ENCODE measurements at regions not wholly inside any gene's neighbourhood (a gene's known extent, or its start where the extent isn't known, plus 50 kb on each side); places are given as distances from the start of the nearest gene placed in this dataset.
"Not testable (repeated sequence)": the region's sequence is repeated elsewhere in the genome, so short reads cannot be mapped to it uniquely, and the experiment has no call there.

DNA sequence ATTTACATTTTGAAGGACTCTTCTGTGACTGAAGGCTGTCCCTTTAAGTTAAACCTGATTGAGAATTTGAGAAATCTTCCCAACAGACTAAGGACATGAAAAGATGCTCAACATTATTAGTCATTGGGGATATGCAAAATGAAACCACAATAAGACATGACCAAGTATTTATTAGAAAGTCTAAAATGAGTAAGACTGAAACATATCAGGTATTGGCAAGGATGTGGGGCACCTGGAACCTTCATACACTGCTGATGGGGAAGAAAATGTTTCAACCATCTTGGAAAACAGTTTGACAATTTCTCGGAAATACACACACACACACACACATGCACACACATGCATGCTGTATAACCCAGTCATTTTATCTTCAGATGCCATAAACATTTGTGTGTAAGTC is 132.1 kb upstream of the CDK6 start:
- no peak for DNase-seq

GRCh38 chr7:92967238-92967637 is 130.9 kb upstream of the CDK6 start:
- DNase-seq = no peak

DNA sequence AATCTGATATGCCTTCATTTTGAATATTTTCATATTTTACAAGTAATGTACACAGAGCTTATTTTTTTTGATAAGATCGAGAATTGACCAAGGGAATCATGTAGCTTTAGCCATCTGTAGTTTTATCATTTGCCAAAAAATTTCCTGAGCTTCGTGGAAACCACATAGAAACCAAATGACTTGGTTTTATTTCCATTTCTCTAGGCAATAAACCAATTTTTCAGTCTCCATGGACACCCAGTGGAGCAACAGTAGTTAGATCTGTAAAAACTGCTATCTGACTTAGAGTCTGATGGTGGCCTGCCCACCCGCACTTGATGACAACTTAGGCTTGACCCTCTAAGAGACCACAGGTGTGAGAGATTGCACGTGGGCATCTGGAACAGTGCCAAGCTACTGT is 127.8 kb upstream of the CDK6 start:
- no peak for DNase-seq

- DNase-seq = no peak
These were observed 127.2 kb upstream of the CDK6 start for GRCh38 chr7:92963566-92963965.

DNA sequence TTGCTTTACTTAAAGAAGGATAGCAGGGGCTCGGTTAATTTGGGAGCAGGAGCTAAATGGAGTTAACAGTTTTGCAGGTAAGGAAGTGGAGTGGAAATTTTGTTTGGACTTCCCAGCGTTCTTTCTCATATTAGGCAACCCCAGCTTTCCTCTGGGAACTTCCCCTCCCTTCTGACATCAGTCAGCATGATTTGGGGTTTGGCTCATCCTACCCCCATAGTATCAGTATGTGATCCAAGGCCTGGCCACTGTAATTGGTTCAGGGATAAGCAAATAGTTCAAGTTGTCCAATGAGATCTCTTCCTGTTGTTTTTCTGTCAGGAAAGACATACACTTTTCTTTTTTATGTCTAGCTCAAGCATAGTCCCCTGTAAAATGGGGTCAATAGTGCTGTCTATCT is 125.6 kb upstream of the CDK6 start:
- DNase-seq = no peak

GRCh38 chr7:92956575-92956974 is 120.2 kb upstream of the CDK6 start:
- no peak for DNase-seq

DNA sequence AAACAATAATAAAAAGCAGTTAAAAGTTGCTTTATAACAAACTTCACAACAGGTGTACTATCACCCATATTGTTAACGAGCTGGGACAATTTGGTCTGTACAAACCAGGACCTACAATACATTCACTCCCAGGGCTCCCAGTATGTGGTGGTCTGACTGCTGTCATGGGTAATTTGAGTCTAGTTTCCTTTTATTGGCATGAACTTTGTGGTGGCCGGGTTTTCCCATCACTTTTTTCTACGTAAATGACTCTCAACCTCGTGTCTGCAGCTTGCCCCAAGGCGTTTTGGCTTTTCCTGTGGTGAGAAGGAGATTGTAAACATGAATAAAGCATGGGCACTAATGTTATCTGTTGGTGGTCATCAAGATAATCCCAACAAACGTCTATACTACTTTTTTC is 118.7 kb upstream of the CDK6 start:
- DNase-seq = no peak

- no peak for DNase-seq
These were observed 117.3 kb upstream of the CDK6 start for GRCh38 chr7:92953657-92954056.

DNA sequence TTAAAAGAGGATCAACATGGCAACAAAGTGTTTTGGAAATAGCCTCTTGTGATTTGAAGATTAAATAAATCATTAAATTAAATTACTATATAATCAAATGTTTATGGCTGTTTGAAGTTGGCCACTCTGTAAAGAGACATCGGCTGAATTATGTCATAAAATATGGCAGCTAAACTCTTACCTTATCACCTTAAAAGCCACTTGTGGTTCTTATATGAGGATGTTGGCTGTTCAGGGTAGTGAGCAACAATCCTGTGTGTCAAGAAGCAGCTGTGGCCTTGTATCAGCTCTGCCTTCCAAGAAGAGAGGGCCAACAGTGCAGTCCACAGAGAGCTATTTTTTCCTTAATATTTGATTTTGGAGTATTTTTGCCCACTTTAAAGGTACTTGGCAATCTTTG is 113.4 kb upstream of the CDK6 start:
- DNase-seq = no peak

DNA sequence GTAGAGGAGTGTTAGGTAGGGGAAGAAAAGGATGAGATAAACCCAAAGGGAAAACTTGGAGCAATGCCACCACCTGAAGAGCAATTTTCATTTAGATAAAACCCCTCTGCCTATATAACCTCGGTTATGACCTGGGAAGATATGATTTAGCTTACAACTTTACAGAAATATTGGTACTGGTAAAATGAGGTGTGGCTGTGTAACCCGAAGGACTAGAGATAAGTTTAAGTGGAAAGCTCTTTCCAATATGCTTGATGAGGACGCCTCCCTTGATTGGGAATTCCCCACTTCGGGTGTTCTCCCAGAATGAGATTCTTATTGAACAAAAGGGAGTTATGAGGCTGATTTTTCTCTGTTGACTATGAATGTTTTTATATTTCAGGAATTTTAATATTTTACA is 109.5 kb upstream of the CDK6 start:
- DNase-seq = no peak

DNA sequence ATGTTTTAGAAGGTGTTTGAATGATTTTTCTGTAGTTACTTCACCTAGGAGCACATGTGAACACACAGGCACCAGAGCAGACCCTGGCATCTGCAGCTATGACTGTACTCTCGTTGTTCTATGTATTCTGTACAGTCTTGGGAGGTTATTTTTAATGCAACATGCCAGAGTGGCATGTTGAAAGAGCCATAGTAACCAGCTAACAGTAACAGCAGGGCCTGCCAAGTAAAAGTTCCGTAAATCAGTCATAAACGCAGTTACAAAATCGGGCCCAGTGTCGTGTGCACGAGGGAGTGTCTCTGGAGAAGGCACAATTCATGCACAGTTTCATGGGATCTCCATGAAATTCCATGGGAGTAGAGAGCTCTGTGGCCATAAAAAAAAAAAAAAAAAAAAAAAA is 108.3 kb upstream of the CDK6 start:
- no peak for DNase-seq

- not testable (repeated sequence) for DNase-seq
These were observed 106.3 kb upstream of the CDK6 start for GRCh38 chr7:92942706-92943105.

DNA sequence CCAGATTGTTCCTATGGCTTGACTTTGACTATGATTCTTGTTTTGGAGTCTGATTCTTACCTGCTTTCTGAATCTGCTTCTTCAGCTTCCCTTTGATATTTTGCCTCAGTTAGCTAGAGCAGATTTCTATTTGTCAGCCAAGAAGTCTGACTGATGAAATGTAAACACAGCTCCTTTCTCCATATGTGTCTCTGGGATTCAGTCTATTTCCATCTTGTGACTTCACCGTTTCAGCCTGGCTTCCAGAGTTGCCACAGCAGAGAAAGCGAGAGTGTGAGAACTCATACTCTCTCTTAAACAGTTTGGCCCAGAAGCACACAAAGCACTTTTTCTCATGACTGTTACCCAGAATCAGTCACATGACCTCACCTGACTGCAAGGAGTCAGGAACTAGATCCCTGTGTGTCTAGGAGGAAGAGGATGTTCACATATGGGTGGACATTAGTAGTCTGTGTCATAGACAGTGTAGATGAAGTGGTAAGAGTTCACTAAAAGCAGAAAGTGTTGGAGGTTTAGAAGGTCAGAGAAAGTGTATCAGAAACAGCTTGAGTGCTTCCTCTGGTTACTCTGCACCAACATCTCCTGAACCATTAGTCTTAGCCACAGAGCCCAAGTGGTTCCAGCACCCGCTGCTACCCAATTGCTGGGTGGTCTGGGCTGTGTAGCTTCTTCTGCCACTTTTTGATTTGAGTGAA is 103.4 kb upstream of the CDK6 start:
- no peak for DNase-seq

- DNase-seq = no peak
These were observed 97.7 kb upstream of the CDK6 start for GRCh38 chr7:92934096-92934495.

DNA sequence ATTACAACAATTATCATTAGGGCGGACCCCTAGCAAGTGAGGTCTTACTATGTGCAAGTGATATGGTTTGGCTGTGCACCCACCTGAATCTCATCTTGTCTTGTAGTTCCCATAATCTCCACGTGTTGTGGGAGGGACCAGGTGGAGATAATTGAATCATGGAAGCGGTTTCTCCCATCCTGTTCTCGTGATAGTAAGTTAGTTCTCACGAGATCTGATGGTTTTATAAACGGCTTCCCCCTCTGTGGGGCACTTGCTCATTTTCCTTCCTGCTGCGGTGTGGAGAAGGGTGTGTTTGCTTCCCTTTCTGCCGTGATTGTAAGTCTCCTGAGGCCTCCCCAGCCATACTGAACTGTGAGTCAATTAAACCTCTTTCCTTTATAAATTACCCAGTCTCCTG is 96.1 kb upstream of the CDK6 start:
- no peak for DNase-seq

DNA sequence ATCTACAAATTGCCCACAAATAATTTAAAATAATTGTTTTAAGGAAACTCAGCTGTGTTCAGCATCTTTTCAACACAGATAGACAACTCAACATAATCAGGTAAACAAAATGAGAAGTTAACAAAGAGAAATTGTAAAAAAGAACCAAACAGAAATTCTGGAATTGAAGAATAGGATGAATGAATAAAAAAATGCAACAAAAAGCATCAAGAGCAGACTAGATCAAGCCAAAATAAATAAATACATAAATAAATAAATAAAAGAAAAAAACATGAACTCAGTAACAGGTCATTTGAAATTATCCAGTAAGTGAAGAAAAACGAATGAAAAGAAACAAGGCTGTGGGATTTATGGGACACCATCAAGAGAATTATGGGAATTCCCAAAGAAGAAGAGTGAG is 94.0 kb upstream of the CDK6 start:
- no peak for DNase-seq

DNA sequence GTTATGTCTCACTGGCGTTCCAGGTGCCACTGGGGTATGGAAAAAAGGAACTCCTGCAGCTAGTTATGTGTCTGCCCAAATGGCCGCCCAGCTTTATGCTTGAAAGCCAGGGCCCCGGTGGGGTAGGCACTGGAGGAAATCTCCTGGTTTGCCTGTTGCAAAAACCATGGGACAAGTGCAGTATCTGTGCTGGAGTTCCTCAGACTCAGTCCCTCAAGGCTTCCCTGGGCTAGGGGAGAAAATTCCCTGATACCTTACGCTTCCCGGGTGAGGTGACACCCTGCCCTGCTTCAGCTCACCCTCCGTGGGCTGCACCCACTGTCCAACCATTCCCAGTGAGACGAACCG is 90.3 kb upstream of the CDK6 start:
- no peak for DNase-seq

DNA sequence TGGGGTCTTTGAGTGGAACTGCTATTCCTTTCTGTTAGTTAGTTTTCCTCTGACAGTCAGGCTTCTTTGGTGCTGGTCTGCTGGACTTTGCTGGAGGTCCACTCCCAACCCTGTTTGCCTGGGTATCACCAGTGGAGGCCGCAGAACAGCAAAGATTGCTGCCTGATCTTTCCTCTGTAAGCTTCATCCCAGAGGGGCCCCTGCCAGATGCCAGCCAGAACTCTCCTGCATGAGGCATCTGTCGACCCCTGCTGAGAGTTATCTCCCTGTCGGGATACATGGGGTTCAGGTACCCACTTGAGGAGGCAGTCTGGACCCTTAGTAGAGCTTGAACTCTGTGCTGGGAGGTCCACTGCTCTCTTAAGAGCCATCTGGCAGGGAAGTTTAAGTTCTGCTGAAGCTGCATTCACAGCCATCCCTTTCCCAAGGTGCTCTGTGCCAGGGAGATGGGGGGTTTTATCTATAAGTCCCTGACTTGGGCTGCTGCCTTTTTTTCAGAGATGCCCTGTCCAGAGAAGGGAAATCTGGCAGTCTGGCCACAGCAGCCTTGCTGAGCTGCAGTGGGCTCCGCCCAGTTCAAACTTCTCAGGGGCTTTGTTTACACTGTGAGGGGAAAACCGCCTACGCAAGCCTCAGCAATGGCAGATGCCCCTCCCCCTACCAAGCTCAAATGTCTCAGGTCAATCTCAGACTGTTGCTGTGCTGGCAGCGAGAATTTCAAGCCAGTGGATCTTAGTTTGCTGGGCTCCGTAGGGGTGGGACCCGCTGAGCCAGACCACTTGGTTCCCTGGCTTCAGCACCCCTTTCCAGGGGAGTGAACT is 89.7 kb upstream of the CDK6 start:
- DNase-seq = no peak

DNA sequence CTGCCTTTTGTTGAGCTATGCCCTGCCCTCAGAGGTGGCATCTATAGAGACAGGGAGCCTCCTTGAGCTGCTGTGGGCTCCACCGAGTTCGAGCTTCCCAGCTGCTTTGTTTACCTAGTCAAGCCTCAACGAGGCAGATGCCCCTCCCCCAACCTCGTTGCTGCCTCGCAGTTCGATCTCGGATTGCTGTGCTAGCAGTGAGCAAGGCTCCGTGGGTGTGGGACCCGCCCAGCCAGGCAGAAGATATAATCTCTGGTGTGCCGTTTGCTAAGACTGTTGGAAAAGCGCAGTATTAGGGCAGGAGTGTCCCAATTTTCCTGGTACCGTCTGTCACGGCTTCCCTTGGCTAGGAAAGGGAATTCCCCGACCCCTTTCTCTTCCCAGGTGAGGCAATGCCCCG is 88.4 kb upstream of the CDK6 start:
- no peak for DNase-seq

- no peak for DNase-seq
These were observed 80.9 kb upstream of the CDK6 start for GRCh38 chr7:92917230-92917629.

- DNase-seq = no peak
These were observed 80.4 kb upstream of the CDK6 start for GRCh38 chr7:92916770-92917224.

GRCh38 chr7:92915348-92915747 is 79.0 kb upstream of the CDK6 start:
- no peak for DNase-seq

DNA sequence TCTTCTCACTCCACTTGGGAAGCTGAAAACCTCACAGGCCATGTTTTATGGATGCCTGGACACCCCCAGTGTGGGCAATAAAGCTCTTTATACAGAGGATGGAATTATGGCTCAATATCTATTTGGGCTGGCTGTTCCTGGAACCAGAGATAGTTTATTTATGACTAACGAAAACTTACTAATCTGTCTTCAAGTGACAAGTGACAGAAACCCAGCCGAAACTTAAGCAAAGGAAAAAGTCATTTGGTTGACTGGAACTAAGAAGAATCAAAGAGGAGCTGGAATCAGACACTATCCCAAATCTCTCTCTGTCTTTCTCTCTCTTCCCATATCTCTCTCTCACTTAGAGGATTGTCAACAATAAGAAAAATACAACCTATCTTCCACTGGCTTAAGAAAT is 78.3 kb upstream of the CDK6 start:
- no peak for DNase-seq

DNA sequence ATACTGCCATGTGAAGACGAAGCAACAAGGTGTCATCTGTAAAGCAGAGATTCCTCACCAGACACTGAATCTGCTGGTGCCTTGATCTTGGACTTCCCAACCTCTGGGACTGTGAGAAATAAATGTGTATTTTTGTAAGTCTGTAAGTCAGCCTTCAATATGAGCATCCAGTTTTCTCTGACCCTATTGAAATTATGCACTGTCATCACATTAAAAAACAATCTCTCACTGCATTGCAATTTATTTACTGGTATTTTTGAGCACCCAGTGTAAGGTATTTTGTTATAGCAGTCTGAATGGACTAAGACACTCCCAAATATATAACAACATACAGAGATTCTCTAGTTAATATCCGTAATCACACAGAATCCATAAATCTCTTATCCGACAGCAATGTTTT is 77.5 kb upstream of the CDK6 start:
- no peak for DNase-seq

GRCh38 chr7:92910976-92911375 is 74.6 kb upstream of the CDK6 start:
- DNase-seq = no peak

Measured in activated naive CD4-positive, alpha-beta T cell treated with anti-CD3 and anti-CD28 coated beads, Interleukin-2, amount 50 U/mL, for 16 hours (primary cell).